Inflammatory macrophage (primary cell): ENCODE measurements at regions not wholly inside any gene's neighbourhood (a gene's known extent, or its start where the extent isn't known, plus 50 kb on each side); places are given as distances from the start of the nearest gene placed in this dataset.

ENCODE experiments used
- DNase-seq, 2 donors: peaks; one replicate each; pipeline ENCODE4 v3.0.0-alpha.2; 2020 to 2022

GRCh38 chr2:7471185-7471584 is 554.0 kb downstream of the RNF144A start:
- DNase-seq = no peak

DNA sequence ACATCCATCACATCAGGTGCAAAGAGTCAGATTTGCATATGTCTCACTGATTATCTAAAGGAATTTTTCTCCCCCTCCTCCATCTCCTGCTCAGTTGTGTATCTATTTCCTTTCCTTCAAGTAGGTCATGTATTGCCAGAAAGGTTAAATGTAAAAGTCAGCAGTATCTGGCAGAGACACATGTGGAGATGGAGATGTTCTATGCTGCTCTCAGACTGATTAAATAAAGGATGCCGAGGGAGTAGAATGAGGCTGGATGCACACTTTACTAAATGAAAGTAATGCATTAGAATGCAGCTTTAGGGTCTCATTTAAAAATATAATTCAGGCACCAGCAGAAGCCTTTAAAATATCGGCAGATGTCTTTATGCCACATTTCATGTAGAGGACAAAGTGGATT is 555.3 kb downstream of the RNF144A start:
- no peak for DNase-seq

- no peak for DNase-seq
Observed at GRCh38 chr2:7473135-7473771, 556.0 kb downstream of the RNF144A start.

DNA sequence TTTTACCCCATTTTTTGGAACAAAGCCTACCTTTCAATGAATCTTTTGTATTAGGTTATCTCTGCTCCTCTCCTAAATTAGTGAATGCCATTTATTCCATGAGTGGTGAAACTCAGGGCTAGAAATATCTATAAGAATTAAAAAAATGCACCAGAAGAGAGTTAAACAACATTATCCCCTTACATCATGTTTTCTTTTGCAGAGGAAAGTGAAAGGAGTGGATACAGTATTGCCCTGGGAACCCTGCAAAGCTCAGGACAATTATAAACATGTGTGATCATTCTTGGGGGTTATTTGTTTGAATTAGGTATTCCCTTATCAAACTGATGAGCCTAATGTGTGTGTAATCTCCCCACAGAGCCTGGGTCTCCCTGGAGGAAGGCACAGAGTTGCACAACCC is 559.2 kb downstream of the RNF144A start:
- no peak for DNase-seq

GRCh38 chr2:7479603-7480002 is 562.4 kb downstream of the RNF144A start:
- DNase-seq = no peak

- no peak for DNase-seq
Observed at GRCh38 chr2:7480431-7480830, 563.2 kb downstream of the RNF144A start.

DNA sequence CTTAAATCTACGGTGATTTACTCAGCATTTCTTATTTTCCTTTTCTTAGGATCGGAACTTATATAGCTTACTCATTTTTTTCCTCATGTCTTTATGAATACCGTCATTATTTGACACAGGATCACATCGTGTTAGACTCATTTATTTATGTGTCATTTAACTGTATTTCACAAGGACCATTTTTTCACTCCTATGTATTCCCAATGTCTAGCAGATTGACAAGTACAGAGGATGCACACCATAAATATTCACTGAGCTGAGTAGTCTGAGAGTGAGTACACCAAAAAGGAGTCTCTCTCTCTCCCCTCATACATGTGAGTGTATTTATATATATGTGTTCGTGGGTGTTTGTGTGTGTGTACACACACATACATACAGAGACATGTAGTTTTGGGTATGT is 573.5 kb downstream of the RNF144A start:
- DNase-seq = no peak

DNA sequence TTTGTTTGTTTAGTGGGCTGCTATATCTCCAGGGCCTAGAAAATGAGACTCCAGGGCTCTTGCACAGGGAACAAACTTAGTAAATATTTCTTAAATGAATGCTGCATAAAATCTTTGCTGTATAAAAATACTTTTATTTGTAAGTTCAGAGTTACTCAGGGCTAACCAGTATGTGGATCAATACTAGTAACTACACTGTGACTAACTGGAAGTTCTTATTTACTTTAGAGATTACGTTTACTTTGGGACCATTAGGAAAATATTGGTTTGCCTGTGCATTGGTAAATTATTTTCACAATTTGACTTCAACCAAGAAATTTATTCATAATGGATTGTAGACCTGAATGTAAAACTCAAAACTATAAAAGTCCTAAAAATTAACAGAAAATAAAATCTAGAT is 575.5 kb downstream of the RNF144A start:
- no peak for DNase-seq

DNA sequence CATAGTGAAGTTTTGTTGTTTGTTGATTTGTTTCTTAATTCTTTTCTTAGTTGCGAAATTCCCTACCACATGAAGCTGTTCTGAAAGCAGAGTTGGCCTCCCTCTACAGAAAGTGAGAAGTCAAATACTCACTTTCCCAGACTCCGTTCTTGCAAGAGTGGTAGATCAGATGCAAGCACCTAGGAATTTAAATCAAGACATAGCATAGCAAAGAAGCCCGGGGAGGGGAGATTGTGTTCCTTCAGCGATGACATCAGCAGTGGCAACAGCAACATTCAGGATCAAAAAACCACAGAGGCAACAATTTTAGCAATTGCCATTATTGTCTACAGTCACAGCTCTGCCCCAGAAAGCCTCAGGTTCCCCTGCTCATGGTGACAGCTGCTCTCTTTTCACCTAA is 580.0 kb downstream of the RNF144A start:
- DNase-seq = peak; percentile 45 to 66

GRCh38 chr2:7499018-7499417 is 581.8 kb downstream of the RNF144A start:
- no peak for DNase-seq

GRCh38 chr2:7502336-7502735 is 585.1 kb downstream of the RNF144A start:
- DNase-seq = peak; percentile 72 to 73

DNA sequence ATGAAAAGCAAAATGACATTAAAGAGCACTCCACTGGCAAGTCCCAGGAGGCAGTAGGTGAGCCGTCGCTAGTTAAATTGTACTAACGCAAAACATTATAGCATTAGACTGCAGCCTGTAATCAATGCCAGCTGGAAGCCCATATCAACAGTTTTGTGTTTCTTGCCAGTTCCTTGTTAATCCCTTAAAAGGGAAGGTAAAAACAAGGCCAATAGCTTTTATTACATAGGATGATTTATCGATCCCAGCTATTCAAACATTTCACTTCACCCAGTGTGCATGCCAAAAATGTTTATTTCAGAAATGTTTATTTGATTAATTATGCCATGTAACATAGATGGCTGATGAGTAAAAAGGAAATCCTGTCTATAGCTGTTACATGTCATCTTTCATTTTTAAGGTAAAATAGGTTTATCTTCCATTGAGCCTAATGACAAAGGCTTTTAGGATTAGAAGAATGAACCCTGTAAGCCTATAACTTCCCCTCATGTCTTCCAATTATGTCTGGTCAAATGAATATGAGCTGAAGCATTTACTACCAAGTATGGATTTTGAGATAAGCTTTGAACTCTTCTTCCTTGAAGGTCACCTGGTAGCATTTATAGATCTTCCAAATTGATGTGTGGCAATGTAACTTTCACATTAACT is 591.2 kb downstream of the RNF144A start:
- DNase-seq = no peak

- no peak for DNase-seq
Observed at GRCh38 chr2:7510353-7510752, 593.1 kb downstream of the RNF144A start.

DNA sequence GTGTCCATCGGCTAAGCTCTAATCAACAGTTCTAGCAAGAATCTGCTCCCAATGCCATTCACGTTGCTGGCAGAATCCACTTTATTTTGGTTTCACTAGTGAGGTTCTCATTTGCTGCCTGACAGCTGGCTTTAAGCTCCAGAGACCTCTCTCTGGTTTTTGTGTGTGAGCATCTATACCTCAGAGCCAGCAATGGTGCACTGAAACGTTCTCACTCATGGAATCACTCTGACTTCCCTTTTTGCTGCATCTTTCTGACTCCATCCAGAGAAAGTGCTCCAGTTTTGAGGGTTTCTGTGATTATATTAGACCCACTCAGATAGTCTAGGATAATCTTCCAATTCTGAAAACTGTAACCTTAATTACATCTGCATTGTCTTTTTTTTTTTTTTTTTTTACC is 596.6 kb downstream of the RNF144A start:
- DNase-seq = no peak

DNA sequence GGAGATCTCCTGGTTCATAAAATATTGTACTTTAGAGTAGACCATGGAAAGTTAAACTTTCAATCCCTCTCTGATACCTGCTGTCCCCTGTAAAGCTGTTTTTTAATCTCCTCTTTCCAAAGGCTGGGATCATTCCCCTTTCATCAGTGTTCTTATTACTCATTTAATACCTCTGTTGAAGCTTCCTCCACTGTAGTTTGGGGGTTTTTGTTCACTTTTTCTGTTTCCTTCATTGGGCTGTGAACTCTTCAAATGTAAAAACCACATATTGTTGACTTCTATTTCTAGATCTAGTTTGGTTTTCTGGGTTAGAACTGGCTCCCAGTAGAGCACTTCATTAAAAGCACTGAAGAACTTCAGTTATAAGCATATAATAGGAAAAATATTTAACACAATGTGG is 598.1 kb downstream of the RNF144A start:
- no peak for DNase-seq

- DNase-seq = no peak
Observed at GRCh38 chr2:7516484-7517063, 599.4 kb downstream of the RNF144A start.

DNA sequence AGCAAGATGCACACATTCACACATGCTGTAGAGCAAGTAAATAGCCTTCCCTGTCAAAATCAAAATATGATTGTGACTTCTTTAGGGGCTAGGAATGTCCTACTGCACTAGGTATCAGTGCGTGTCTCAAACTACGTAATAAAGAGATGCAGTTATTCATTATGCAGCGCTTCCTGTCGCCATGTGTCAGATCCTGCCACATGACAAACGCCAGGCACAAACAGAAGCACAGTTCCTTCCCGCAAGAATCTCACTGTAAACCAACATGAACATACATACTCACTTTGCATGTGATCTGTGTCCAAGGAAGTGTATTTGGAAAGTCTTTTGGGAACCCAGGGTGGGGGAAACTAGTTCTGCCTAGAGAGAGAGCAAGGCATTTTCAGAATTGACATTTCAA is 599.9 kb downstream of the RNF144A start:
- DNase-seq = no peak

DNA sequence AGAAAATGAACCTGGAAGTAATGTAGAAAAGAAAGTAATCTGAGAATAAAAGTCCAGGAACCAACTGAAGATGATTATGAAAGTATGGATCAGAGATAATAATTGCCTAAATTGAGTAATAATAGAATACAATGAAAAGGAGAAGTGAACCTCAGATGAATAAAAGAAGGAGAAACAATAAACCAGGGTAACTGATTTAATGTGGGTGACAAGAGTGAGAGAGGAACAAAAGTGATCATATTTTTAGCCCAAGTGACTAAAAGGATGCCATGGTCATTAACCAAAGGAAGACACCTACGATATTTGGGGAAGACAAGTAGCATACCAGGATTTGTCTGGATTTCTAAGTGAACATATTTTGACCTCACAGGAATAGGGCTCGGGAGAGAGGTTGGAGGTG is 600.6 kb downstream of the RNF144A start:
- no peak for DNase-seq

GRCh38 chr2:7523481-7524120 is 606.4 kb downstream of the RNF144A start:
- no peak for DNase-seq

DNA sequence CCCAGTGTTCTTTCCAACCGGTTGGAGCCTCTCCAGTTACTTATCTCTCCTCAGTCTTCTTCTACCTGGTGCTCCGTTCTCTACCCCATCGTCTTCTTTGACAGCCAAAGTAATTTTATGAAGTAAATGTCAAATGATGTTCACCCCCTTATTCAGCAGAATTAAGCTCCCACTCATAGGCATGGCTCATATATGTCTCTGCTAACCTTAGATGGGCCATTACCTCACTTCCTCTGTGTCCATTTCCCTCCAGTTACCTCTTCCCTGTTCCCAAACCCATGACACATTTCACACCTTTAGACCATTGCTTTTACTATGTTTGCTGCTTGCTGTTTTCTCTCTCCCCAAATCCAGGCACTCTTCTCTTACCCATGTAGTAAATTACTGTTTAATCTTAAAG is 607.0 kb downstream of the RNF144A start:
- DNase-seq = no peak

DNA sequence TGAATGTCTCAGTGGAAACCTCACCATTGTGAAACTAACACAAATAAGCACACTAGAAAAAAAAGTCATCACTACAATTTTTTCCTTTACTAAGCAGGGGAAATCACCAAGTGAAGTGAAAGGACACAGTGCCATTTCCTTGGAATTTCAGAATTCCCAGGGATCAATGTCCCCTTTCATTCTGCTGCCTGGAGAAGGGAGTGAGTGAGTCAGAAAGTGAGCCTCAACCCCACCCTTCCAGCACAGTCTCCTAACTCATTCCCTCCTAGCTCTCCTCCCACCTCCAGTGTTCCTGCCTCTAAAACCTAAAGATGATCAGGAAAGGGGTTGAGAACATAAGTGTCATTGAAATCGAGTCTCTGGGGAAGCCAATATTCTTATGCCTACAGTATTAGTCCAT is 608.5 kb downstream of the RNF144A start:
- DNase-seq = no peak

GRCh38 chr2:7527165-7527722 is 610.0 kb downstream of the RNF144A start:
- DNase-seq = no peak

GRCh38 chr2:7530001-7530400 is 612.8 kb downstream of the RNF144A start:
- no peak for DNase-seq

DNA sequence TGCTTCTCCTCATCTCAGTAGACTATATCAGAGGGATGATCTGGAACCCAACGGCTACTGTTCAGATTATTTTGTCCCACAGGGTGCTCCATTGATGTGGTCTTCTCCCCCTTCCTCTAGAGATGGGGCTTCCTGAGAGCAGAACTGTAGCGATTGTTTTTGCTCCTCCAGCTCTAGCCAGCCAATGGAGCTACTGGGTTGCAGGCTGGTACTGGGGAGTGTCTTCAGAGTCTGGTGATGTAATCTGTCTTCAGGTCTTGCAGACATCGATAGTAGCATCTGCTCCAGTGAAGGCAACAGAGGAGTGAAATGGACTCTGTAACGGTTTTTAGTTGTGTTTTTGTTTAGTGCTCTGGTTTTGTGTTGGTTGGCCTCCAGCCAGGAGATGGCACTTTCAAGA is 621.9 kb downstream of the RNF144A start:
- DNase-seq = no peak
